ENCODE measurements at regions not wholly inside any gene's neighbourhood (a gene's known extent, or its start where the extent isn't known, plus 50 kb on each side); places are given as distances from the start of the nearest gene placed in this dataset.

- no peaks in the 10 kb centered on the region for H3K4me1 ChIP-seq (ENCODE audit: control insufficient read depth, low read length)
- TF ChIP-seq CTCF (IDR thresholded peaks at IDR 0.05; ENCODE audit: low read depth, low read length, poor library complexity, severe bottlenecking) (no peak), EZH2phosphoT487 (IDR thresholded peaks at IDR 0.05; ENCODE audit: borderline replicate concordance, low read length) (no peak)
- no peaks in the 10 kb centered on the region for H3K36me3 ChIP-seq (ENCODE audit: control insufficient read depth, low read length)
- H3K4me2 ChIP-seq (ENCODE audit: low read length): no peak overlapping the region
- no peak overlapping the region for H3K27ac ChIP-seq (ENCODE audit: low read depth, low read length)
- no peak overlapping the region for H3K4me3 ChIP-seq (ENCODE audit: low read length)
- H3K9me3 ChIP-seq (ENCODE audit: control insufficient read depth, insufficient read depth, low read length): no peaks in the 10 kb centered on the region
- no peaks in the 10 kb centered on the region for H3K27me3 ChIP-seq (ENCODE audit: control insufficient read depth, low read length)
- H3K79me2 ChIP-seq (ENCODE audit: control insufficient read depth, low read length): no peaks in the 10 kb centered on the region
- H3K9me2 ChIP-seq (replicated peaks; ENCODE audit: control insufficient read depth, low read length): no peaks in the 10 kb centered on the region
- H4K20me1 ChIP-seq (ENCODE audit: control insufficient read depth, insufficient read depth, low read depth, low read length): no peaks in the 10 kb centered on the region
- no peaks in the 10 kb centered on the region for H3F3A ChIP-seq (ENCODE audit: control insufficient read depth, insufficient read depth)
Measured at GRCh38 chr17:63349478-63350000, 96.6 kb downstream of the CYB561 start.

GRCh38 chr17:63350364-63350763, 95.7 kb downstream of the CYB561 start:
- no peaks in the 10 kb centered on the region for H3K9me3 ChIP-seq (ENCODE audit: control insufficient read depth, insufficient read depth, low read length)
- no peaks in the 10 kb centered on the region for H3K36me3 ChIP-seq (ENCODE audit: control insufficient read depth, low read length)
- H3K4me3 ChIP-seq (ENCODE audit: low read length): no peak overlapping the region
- no peak overlapping the region for H3K27ac ChIP-seq (ENCODE audit: low read depth, low read length)
- H3K4me2 ChIP-seq (ENCODE audit: low read length): no peak overlapping the region
- TF ChIP-seq CTCF (IDR thresholded peaks at IDR 0.05; ENCODE audit: low read depth, low read length, poor library complexity, severe bottlenecking): no peak
- no peak for TF ChIP-seq EZH2phosphoT487 (IDR thresholded peaks at IDR 0.05; ENCODE audit: borderline replicate concordance, low read length)
- no peaks in the 10 kb centered on the region for H3F3A ChIP-seq (ENCODE audit: control insufficient read depth, insufficient read depth)
- no peaks in the 10 kb centered on the region for H3K79me2 ChIP-seq (ENCODE audit: control insufficient read depth, low read length)
- H3K4me1 ChIP-seq (ENCODE audit: control insufficient read depth, low read length): no peaks in the 10 kb centered on the region
- H4K20me1 ChIP-seq (ENCODE audit: control insufficient read depth, insufficient read depth, low read depth, low read length): no peaks in the 10 kb centered on the region
- no peaks in the 10 kb centered on the region for H3K27me3 ChIP-seq (ENCODE audit: control insufficient read depth, low read length)
- H3K9me2 ChIP-seq (replicated peaks; ENCODE audit: control insufficient read depth, low read length): no peaks in the 10 kb centered on the region

GRCh38 chr17:63354256-63354655, 91.8 kb downstream of the CYB561 start:
- Histone ChIP-seq H3K79me2 (ENCODE audit: control insufficient read depth, low read length) (no peaks in the 10 kb centered on the region), H4K20me1 (ENCODE audit: control insufficient read depth, insufficient read depth, low read depth, low read length) (no peaks in the 10 kb centered on the region), H3K27me3 (ENCODE audit: control insufficient read depth, low read length) (0 out of 2 replicates have a peak, but pooled peaks cover 5% of the 10 kb centered on the region), H3K9me2 (replicated peaks; ENCODE audit: control insufficient read depth, low read length) (no peaks in the 10 kb centered on the region), H3K36me3 (ENCODE audit: control insufficient read depth, low read length) (no peaks in the 10 kb centered on the region), H3K4me1 (ENCODE audit: control insufficient read depth, low read length) (no peaks in the 10 kb centered on the region), H3F3A (ENCODE audit: control insufficient read depth, insufficient read depth) (no peaks in the 10 kb centered on the region), H3K9me3 (ENCODE audit: control insufficient read depth, insufficient read depth, low read length) (no peaks in the 10 kb centered on the region), H3K27ac (ENCODE audit: low read depth, low read length) (no peak overlapping the region), H3K4me3 (ENCODE audit: low read length) (no peak overlapping the region), H3K4me2 (ENCODE audit: low read length) (no peak overlapping the region)
- TF ChIP-seq CTCF (IDR thresholded peaks at IDR 0.05; ENCODE audit: low read depth, low read length, poor library complexity, severe bottlenecking): no peak
